ENCODE measurements at regions not wholly inside any gene's neighbourhood (a gene's known extent, or its start where the extent isn't known, plus 50 kb on each side); places are given as distances from the start of the nearest gene placed in this dataset.

DNA sequence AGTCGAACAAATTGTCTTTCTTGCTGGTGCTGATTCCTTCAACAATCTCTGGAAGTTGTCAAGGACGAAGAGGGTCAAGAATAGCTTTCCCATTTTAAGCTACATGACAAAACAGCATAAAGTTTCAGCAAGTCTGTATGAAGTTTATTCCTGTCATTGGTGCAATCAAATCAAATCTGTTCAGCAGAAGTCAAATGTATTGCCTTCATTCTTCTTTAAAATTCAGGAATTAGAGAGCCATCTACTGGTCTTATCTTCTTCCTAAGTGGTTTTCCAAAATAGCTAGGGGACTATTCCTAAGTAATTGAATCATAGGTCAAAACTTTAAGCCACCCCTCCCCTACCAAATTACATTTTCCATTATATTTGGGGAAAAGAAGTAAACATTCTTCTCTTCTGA, 990.2 kb downstream of the GALC start:
- Mint-ChIP-seq H3K27ac (no peak overlapping the region), H3K4me3 (no peak overlapping the region), H3K4me1 (ENCODE audit: low read depth) (no peaks in the 10 kb centered on the region), H3K9me3 (peaks cover 4% of the 10 kb centered on the region), H3K27me3 (no peaks in the 10 kb centered on the region), H3K36me3 (ENCODE audit: low read depth) (no peaks in the 10 kb centered on the region)

- Mint-ChIP-seq H3K27me3 (no peaks in the 10 kb centered on the region), H3K27ac (no peak overlapping the region), H3K9me3 (peaks cover 4% of the 10 kb centered on the region), H3K36me3 (ENCODE audit: low read depth) (no peaks in the 10 kb centered on the region), H3K4me1 (ENCODE audit: low read depth) (no peaks in the 10 kb centered on the region), H3K4me3 (no peak overlapping the region)
These were observed 991.6 kb downstream of the GALC start for GRCh38 chr14:87001333-87001732.

DNA sequence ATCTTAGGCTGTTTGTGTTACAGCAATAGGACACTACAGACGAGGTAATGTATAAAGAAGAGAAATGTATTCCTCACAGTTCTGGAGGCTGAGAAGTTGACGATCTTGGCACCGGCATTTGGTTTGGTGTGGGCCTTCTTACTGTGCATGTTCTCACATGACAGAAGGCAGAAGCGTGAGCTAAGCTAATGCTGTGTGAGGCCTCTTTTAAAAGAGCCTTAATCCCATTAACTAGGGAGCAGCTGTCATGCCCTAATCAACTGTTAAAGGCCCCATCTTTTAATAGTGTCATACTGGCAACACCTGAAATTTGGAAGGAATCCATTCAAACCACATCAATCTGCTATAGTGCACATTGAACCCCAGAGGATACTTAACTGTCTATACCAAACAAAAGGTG, 992.9 kb downstream of the GALC start:
- H3K27ac Mint-ChIP-seq = no peak overlapping the region

DNA sequence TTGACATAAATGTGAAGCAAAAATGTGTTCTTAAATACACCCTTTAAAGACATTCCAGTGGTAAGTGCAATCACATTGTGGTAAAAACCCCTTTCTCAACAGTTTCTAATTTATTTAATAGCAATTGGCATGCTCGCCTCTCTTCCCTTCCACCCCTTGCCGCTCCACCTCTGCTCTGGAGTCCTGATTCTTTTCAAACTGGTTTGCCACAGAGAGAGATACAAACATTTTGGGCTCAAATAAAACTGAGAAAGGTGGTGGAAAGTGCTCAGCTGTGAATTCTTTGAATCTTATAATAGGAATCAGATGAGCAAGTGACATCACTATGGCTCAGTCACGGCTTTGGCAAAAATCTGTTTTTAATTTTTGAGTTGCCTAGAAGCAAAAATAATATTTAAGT, 993.9 kb downstream of the GALC start:
- no peak overlapping the region for H3K4me3 Mint-ChIP-seq
- H3K27ac Mint-ChIP-seq = no peak overlapping the region
- H3K9me3 Mint-ChIP-seq = peaks cover 7% of the 10 kb centered on the region
- H3K36me3 Mint-ChIP-seq (ENCODE audit: low read depth) = no peaks in the 10 kb centered on the region
- no peaks in the 10 kb centered on the region for H3K4me1 Mint-ChIP-seq (ENCODE audit: low read depth)
- H3K27me3 Mint-ChIP-seq = no peaks in the 10 kb centered on the region

More for the DNA sequence above, 992.9 kb downstream of the GALC start:
- Mint-ChIP-seq H3K27me3 (no peaks in the 10 kb centered on the region), H3K36me3 (ENCODE audit: low read depth) (no peaks in the 10 kb centered on the region), H3K9me3 (peaks cover 7% of the 10 kb centered on the region), H3K4me1 (ENCODE audit: low read depth) (no peaks in the 10 kb centered on the region), H3K4me3 (no peak overlapping the region)

- H3K36me3 Mint-ChIP-seq (ENCODE audit: low read depth) = no peaks in the 10 kb centered on the region
- H3K27ac Mint-ChIP-seq = no peak overlapping the region
- no peak overlapping the region for H3K4me3 Mint-ChIP-seq
- H3K9me3 Mint-ChIP-seq = peaks cover 7% of the 10 kb centered on the region
- H3K27me3 Mint-ChIP-seq = no peaks in the 10 kb centered on the region
- no peaks in the 10 kb centered on the region for H3K4me1 Mint-ChIP-seq (ENCODE audit: low read depth)
These were observed 995.7 kb downstream of the GALC start for GRCh38 chr14:86997271-86997670.

DNA sequence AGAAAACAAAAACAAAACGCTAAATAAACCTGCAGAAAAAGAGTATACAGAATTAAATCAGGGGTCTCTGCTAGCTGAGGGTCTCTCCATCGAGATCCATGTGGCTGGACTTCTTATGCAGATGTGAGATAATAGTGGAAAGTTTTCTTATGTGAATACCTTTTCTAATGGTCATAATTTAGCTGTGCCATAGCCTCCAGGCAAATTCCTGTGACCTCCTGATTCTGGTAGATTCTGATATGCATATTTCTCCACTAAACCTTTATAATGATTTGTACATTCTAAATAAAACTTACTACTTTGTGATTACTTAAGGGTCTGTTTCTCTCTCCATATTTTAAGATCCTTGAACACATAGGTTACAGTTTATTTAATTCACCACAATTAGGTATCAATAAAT, 1002.6 kb downstream of the GALC start:
- Mint-ChIP-seq H3K36me3 (ENCODE audit: low read depth) (no peaks in the 10 kb centered on the region), H3K4me3 (no peak overlapping the region), H3K9me3 (no peaks in the 10 kb centered on the region), H3K27me3 (no peaks in the 10 kb centered on the region), H3K4me1 (ENCODE audit: low read depth) (no peaks in the 10 kb centered on the region), H3K27ac (no peak overlapping the region)

DNA sequence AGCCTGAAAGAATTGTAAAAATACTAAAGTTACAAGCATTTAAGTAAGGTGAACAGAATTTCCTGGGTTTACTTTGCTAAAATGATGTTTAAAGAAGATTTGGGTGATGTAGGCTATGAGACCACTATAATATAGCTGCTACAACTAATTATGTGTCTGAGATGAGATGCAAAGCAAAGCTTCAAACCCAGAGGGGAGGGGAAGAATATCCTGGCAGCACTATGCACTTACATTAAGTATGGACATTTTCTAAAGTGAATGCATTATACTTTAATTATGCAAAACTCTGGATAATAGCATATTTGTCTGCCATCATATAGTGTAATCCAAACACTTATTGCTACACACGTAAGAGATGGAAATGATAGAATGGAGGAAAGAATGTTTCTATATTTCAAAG, 1003.7 kb downstream of the GALC start:
- H3K9me3 Mint-ChIP-seq = no peaks in the 10 kb centered on the region
- no peak overlapping the region for H3K4me3 Mint-ChIP-seq
- H3K36me3 Mint-ChIP-seq (ENCODE audit: low read depth) = no peaks in the 10 kb centered on the region
- H3K27ac Mint-ChIP-seq = no peak overlapping the region
- no peaks in the 10 kb centered on the region for H3K27me3 Mint-ChIP-seq
- no peaks in the 10 kb centered on the region for H3K4me1 Mint-ChIP-seq (ENCODE audit: low read depth)

GRCh38 chr14:86987966-86988365, 1005.0 kb downstream of the GALC start:
- Mint-ChIP-seq H3K27me3 (no peaks in the 10 kb centered on the region), H3K4me3 (no peak overlapping the region), H3K4me1 (ENCODE audit: low read depth) (no peaks in the 10 kb centered on the region)

GRCh38 chr14:86973177-86973576, 1019.8 kb downstream of the GALC start:
- no peak overlapping the region for H3K27ac Mint-ChIP-seq
- no peaks in the 10 kb centered on the region for H3K4me1 Mint-ChIP-seq (ENCODE audit: low read depth)
- H3K4me3 Mint-ChIP-seq = no peak overlapping the region
- H3K9me3 Mint-ChIP-seq = peaks cover 25% of the 10 kb centered on the region
- no peaks in the 10 kb centered on the region for H3K27me3 Mint-ChIP-seq
- H3K36me3 Mint-ChIP-seq (ENCODE audit: low read depth) = peaks cover 7% of the 10 kb centered on the region

More at GRCh38 chr14:86987966-86988365, 1005.0 kb downstream of the GALC start:
- Mint-ChIP-seq H3K27ac (no peak overlapping the region), H3K36me3 (ENCODE audit: low read depth) (no peaks in the 10 kb centered on the region), H3K9me3 (peaks cover 3% of the 10 kb centered on the region)

DNA sequence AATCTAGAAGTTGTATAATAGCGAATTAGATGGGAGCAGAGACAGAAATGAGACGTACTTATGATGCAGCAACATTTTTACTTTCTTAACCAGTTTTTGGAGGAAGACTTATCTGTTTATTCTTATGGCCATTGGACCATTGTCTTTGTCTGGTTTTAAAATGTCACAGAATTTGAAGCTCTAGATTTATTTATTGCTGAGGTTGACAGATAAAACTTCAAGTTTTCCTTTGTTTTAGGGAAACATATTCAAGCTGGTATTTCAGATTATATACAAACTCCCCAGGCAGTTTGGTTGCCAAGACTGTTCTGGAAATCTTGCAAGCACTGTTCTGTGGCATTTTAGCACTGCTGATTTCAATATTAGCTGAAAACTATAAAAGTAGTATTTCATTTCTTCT, 1021.7 kb downstream of the GALC start:
- peaks cover 23% of the 10 kb centered on the region for H3K9me3 Mint-ChIP-seq
- no peaks in the 10 kb centered on the region for H3K27me3 Mint-ChIP-seq
- H3K36me3 Mint-ChIP-seq (ENCODE audit: low read depth) = peaks cover 7% of the 10 kb centered on the region
- H3K27ac Mint-ChIP-seq = no peak overlapping the region
- H3K4me1 Mint-ChIP-seq (ENCODE audit: low read depth) = no peaks in the 10 kb centered on the region
- no peak overlapping the region for H3K4me3 Mint-ChIP-seq

DNA sequence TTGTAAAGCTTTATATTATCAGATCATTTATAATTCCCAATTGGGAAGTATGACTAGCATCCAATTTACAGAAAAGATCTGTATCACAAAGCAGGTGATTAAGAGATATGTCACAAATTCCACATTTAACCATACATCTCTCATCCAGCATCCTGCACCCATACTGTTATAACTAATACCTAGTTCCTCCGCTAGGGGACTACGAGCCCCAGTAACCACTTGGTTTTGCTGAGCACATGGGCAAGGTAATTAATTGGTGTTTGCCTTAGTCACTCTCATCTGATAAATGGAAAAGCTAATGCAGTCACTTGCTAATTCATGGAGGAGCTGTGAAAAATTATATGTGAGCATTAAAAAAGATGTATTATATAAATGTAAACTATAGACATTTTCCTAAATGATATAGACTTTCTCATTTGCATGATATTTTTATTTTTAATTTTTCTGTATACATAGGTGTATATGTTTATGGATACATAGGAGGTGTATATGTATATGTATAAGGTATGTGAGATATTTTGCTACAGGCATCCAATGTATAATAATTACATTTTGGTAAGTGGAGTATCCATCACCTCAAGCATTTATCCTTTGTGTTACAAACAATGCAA, 1031.8 kb downstream of the GALC start:
- Mint-ChIP-seq H3K9me3 (peaks cover 17% of the 10 kb centered on the region), H3K4me3 (no peak overlapping the region), H3K4me1 (ENCODE audit: low read depth) (no peaks in the 10 kb centered on the region), H3K36me3 (ENCODE audit: low read depth) (no peaks in the 10 kb centered on the region), H3K27me3 (no peaks in the 10 kb centered on the region), H3K27ac (no peak overlapping the region)

GRCh38 chr14:86955771-86956354, 1037.1 kb downstream of the GALC start:
- Mint-ChIP-seq H3K9me3 (peaks cover 2% of the 10 kb centered on the region), H3K4me3 (no peak overlapping the region), H3K27ac (no peak overlapping the region)

GRCh38 chr14:86954623-86955022, 1038.4 kb downstream of the GALC start:
- Mint-ChIP-seq H3K27me3 (no peaks in the 10 kb centered on the region), H3K4me1 (ENCODE audit: low read depth) (no peaks in the 10 kb centered on the region)

More at GRCh38 chr14:86955771-86956354, 1037.1 kb downstream of the GALC start:
- Mint-ChIP-seq H3K4me1 (ENCODE audit: low read depth) (no peaks in the 10 kb centered on the region), H3K27me3 (no peaks in the 10 kb centered on the region), H3K36me3 (ENCODE audit: low read depth) (no peaks in the 10 kb centered on the region)

DNA sequence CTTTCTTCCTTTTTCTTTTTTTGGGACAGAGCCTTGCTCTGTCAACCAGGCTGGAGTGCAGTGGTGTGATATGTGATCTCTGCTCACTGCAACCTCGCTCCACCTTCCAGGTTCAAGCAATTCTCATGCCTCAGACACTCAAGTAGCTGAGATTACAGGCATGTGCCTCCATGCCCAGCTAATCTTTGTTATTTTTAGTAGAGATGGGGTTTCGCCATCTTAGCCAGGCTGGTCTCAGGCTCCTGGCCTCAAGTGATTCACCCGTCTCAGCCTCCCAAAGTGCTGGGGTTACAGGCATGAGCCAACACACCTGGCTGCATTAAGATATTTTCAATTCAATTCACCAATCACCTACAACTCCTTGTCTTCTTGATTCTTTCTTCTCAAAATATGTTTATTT, 1046.5 kb downstream of the GALC start:
- no peaks in the 10 kb centered on the region for H3K36me3 Mint-ChIP-seq (ENCODE audit: low read depth)
- no peak overlapping the region for H3K27ac Mint-ChIP-seq
- no peaks in the 10 kb centered on the region for H3K27me3 Mint-ChIP-seq
- no peak overlapping the region for H3K4me3 Mint-ChIP-seq
- no peaks in the 10 kb centered on the region for H3K4me1 Mint-ChIP-seq (ENCODE audit: low read depth)
- H3K9me3 Mint-ChIP-seq = no peaks in the 10 kb centered on the region

More at GRCh38 chr14:86954623-86955022, 1038.4 kb downstream of the GALC start:
- H3K9me3 Mint-ChIP-seq = peaks cover 2% of the 10 kb centered on the region
- no peak overlapping the region for H3K4me3 Mint-ChIP-seq
- H3K27ac Mint-ChIP-seq = no peak overlapping the region
- H3K36me3 Mint-ChIP-seq (ENCODE audit: low read depth) = no peaks in the 10 kb centered on the region

DNA sequence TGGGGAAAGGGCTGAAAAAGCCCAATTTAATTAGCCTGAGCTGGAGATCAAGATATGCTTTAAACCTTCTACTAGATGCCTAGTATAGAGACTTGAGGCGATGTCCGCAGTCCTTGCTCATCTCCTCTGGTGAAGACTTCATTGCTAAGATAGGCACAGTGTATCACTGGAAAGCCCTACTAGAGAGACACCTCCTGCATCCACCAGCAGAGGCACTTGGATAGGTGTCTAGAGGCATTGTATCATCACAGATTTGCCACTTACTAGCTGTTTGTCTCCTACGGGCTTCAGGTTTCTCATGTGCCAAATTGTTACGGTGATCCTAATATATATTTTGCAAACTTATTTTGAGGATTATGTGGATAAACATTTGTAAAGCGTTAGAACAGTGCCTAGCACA, 1048.5 kb downstream of the GALC start:
- H3K4me1 Mint-ChIP-seq (ENCODE audit: low read depth) = no peaks in the 10 kb centered on the region
- H3K27ac Mint-ChIP-seq = no peak overlapping the region
- no peaks in the 10 kb centered on the region for H3K9me3 Mint-ChIP-seq
- no peak overlapping the region for H3K4me3 Mint-ChIP-seq
- no peaks in the 10 kb centered on the region for H3K36me3 Mint-ChIP-seq (ENCODE audit: low read depth)
- H3K27me3 Mint-ChIP-seq = no peaks in the 10 kb centered on the region

All from stimulated activated naive CD8-positive, alpha-beta T cell treated with anti-CD3 and anti-CD28 coated beads, Interleukin-15, Interleukin-2, amounts not matched to agents 100 ng/mL and 50 ng/mL, for 24 hours (primary cell).